ENCODE measurements at regions not wholly inside any gene's neighbourhood (a gene's known extent, or its start where the extent isn't known, plus 50 kb on each side); places are given as distances from the start of the nearest gene placed in this dataset.

DNA sequence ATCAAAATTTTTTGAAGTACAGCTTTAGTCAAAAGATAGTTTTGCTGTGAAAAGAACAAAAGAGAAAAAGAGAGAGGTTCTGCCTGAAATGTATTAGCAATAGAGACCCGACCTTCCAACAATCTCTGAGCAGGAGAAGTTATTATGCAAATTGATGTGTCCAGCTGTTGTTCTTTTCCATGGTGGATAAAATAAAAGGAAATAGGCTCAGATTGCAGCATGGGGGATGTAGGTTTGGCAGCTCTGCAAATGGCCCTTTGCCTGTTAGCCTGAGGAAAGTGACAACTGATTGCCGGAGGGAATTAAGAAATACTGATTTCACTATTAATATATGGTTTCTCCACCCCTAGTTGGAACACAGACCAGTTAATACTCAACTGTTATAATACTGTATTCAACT is 1283.2 kb upstream of the NXPH2 start:
- Histone ChIP-seq H3K4me1 (ENCODE audit: insufficient read depth) (no peaks in the 10 kb centered on the region), H3K27ac (no peak overlapping the region), H3K27me3 (no peaks in the 10 kb centered on the region), H3K4me3 (no peak overlapping the region), H3K9me3 (no peaks in the 10 kb centered on the region), H3K36me3 (no peaks in the 10 kb centered on the region)
- DNase-seq = no peak
- TF ChIP-seq EP300 (IDR thresholded peaks at IDR 0.05) (no peak), POLR2A (IDR thresholded peaks at IDR 0.05) (no peak)
- TF ChIP-seq, protein P1, sequence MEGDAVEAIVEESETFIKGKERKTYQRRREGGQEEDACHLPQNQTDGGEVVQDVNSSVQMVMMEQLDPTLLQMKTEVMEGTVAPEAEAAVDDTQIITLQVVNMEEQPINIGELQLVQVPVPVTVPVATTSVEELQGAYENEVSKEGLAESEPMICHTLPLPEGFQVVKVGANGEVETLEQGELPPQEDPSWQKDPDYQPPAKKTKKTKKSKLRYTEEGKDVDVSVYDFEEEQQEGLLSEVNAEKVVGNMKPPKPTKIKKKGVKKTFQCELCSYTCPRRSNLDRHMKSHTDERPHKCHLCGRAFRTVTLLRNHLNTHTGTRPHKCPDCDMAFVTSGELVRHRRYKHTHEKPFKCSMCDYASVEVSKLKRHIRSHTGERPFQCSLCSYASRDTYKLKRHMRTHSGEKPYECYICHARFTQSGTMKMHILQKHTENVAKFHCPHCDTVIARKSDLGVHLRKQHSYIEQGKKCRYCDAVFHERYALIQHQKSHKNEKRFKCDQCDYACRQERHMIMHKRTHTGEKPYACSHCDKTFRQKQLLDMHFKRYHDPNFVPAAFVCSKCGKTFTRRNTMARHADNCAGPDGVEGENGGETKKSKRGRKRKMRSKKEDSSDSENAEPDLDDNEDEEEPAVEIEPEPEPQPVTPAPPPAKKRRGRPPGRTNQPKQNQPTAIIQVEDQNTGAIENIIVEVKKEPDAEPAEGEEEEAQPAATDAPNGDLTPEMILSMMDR (IDR thresholded peaks at IDR 0.05) = no peak
- intact Hi-C loops (cut with DNase I) = no loop called here
- WGBS, 3 donors = 5 to 23% (median 5%) methylated on average over 2 of the region's 2 CpGs

DNA sequence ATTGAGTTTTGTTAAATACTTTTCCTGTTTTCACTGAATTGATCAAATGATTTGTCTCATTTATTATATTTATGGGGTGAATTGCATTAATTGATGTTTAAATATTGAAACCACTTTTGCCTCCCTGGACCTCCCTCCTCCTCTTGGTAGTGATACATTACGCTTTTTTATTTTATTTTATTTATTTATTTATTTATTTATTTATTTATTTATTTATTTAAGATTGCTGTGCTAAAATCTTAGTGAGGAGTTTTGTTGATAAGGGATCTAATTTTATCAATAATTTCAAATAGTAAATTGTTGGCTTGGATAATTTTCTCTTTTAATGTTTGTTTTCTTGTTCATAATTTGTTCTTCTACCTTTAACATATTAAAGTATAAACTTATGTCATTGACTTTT is 1281.0 kb upstream of the NXPH2 start:
- no peak overlapping the region for H3K4me3 ChIP-seq
- no peak overlapping the region for H3K27ac ChIP-seq
- TF ChIP-seq EP300 (IDR thresholded peaks at IDR 0.05) (no peak), POLR2A (IDR thresholded peaks at IDR 0.05) (no peak)
- TF ChIP-seq, protein P1 (IDR thresholded peaks at IDR 0.05) = no peak
- 85 to 97% (median 96%) methylated on average over 1 of the region's 1 CpG for WGBS, 3 donors
- H3K4me1 ChIP-seq (ENCODE audit: insufficient read depth) = no peaks in the 10 kb centered on the region
- no peaks in the 10 kb centered on the region for H3K36me3 ChIP-seq
- no peak for DNase-seq
- H3K27me3 ChIP-seq = no peaks in the 10 kb centered on the region
- H3K9me3 ChIP-seq = no peaks in the 10 kb centered on the region
- intact Hi-C loops (cut with DNase I) = no loop called here

DNA sequence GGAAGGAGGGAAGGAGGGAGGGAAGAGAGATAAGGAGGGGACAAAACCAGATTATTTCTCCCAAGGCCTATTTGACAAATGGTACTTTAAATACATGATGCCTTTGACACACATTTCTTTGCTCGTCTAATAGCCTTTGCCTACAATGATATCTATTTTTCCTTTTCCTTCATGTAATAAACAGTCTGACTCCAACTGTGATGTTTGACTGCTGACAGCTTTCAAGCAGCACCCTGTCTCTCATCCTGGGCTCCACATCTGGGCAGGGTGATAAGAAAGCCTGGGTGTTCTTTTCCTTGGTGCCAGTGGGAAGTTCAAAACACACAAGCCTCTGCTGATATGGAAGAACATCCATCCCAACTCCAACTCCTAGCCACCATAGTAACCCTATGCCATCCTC is 1277.7 kb upstream of the NXPH2 start:
- DNase-seq = no peak
- WGBS, 3 donors = 49 to 61% (median 55%) methylated on average over 1 of the region's 1 CpG
- Histone ChIP-seq H3K9me3 (no peaks in the 10 kb centered on the region), H3K27me3 (no peaks in the 10 kb centered on the region), H3K4me1 (ENCODE audit: insufficient read depth) (no peaks in the 10 kb centered on the region), H3K27ac (no peak overlapping the region), H3K4me3 (no peak overlapping the region), H3K36me3 (no peaks in the 10 kb centered on the region)
- intact Hi-C loops (cut with DNase I) = no loop called here
- TF ChIP-seq, protein P1 (IDR thresholded peaks at IDR 0.05) = no peak
- TF ChIP-seq POLR2A (IDR thresholded peaks at IDR 0.05) (no peak), EP300 (IDR thresholded peaks at IDR 0.05) (no peak)

DNA sequence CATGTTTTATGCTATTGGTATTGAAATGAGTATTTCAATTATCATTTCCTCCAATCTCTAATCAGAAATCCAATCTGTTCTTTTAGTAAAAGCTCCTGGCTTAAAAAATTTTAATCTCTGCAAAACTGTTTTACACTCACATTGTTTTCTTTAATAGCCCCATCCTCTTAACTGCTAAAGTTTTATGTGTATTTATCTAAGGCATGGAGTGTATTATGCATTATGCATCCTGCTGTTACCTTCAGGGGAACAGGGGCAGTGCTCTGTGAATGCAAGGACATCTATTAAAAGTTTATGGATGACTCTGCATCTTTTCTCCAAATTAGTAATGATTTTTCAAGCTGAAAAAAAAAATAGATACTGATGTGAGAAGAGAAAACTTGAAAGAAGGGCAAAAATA is 1261.6 kb upstream of the NXPH2 start:
- no peak overlapping the region for H3K4me3 ChIP-seq

More for the DNA sequence above, 1261.6 kb upstream of the NXPH2 start:
- no peaks in the 10 kb centered on the region for H3K36me3 ChIP-seq
- no peaks in the 10 kb centered on the region for H3K27me3 ChIP-seq
- no peak for DNase-seq
- no peaks in the 10 kb centered on the region for H3K4me1 ChIP-seq (ENCODE audit: insufficient read depth)
- TF ChIP-seq POLR2A (IDR thresholded peaks at IDR 0.05) (no peak), EP300 (IDR thresholded peaks at IDR 0.05) (no peak)
- TF ChIP-seq, protein P1 (IDR thresholded peaks at IDR 0.05) = no peak
- H3K27ac ChIP-seq = no peak overlapping the region
- H3K9me3 ChIP-seq = no peaks in the 10 kb centered on the region
- intact Hi-C loops (cut with DNase I) = no loop called here
